ENCODE measurements at regions not wholly inside any gene's neighbourhood (a gene's known extent, or its start where the extent isn't known, plus 50 kb on each side); places are given as distances from the start of the nearest gene placed in this dataset.

DNA sequence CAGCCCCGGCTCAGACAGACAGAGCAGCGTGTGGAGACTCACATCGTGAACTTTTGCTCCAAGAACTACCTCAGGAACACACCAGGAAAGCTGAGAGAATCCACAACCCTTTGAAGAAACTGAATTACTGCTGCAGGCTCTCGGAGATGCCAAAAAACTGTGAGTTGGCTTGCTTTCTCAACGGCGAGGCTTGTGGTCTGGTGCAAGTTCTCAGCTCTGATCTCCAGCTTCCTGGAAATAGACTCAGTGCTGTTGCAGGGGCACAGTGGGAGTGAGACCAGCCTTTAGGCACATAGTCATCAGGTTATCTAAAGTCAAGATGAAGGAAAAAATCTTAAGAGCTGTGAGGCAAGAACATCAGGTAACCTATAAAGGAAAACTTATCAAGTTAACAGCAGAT is 273.7 kb upstream of the LRATD1 start:
- no peaks in the 10 kb centered on the region for H3K27me3 ChIP-seq
- no peak overlapping the region for H3K27ac ChIP-seq
- no peaks in the 10 kb centered on the region for H3K36me3 ChIP-seq
- no peaks in the 10 kb centered on the region for H3K9me3 ChIP-seq
- 78% methylated on average over 6 of the region's 6 CpGs for WGBS
- no peak overlapping the region for H3K4me3 ChIP-seq
- DNase-seq (ENCODE audit: low spot score in 2 of 2) = no peak
- TF ChIP-seq, protein P1, sequence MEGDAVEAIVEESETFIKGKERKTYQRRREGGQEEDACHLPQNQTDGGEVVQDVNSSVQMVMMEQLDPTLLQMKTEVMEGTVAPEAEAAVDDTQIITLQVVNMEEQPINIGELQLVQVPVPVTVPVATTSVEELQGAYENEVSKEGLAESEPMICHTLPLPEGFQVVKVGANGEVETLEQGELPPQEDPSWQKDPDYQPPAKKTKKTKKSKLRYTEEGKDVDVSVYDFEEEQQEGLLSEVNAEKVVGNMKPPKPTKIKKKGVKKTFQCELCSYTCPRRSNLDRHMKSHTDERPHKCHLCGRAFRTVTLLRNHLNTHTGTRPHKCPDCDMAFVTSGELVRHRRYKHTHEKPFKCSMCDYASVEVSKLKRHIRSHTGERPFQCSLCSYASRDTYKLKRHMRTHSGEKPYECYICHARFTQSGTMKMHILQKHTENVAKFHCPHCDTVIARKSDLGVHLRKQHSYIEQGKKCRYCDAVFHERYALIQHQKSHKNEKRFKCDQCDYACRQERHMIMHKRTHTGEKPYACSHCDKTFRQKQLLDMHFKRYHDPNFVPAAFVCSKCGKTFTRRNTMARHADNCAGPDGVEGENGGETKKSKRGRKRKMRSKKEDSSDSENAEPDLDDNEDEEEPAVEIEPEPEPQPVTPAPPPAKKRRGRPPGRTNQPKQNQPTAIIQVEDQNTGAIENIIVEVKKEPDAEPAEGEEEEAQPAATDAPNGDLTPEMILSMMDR (IDR thresholded peaks at IDR 0.05) = no peak
- TF ChIP-seq POLR2AphosphoS5 (IDR thresholded peaks at IDR 0.05) (no peak), EP300 (IDR thresholded peaks at IDR 0.05) (no peak), POLR2A (IDR thresholded peaks at IDR 0.05) (no peak)
- no peaks in the 10 kb centered on the region for H3K4me1 ChIP-seq

DNA sequence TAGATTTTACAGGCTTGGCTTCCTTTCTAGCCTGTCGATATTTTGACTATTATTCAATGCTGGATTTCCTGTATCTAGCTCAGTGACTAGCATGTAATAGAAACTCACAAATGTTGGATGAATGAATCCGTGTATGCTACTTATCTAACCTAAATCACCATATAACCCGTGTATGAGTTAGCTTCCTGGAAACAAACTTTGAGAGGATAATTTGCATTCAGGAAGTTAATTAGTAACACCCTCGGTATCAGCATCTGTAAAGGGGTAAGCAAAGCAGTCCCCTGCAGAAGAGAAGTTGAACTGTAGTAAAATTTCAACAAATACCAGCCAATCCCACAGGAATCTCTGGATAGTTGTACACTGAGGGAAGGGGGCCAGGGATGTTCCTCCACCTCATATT is 269.4 kb upstream of the LRATD1 start:
- no peaks in the 10 kb centered on the region for H3K9me3 ChIP-seq
- WGBS = 67% methylated on average over 4 of the region's 4 CpGs
- H3K4me1 ChIP-seq = no peaks in the 10 kb centered on the region
- no peak for DNase-seq (ENCODE audit: low spot score in 2 of 2)
- H3K4me3 ChIP-seq = no peak overlapping the region
- H3K27ac ChIP-seq = no peak overlapping the region
- H3K36me3 ChIP-seq = no peaks in the 10 kb centered on the region
- no peak for TF ChIP-seq EP300 (IDR thresholded peaks at IDR 0.05)
- no peak for TF ChIP-seq POLR2A (IDR thresholded peaks at IDR 0.05)
- TF ChIP-seq, protein P1 (IDR thresholded peaks at IDR 0.05) = no peak
- no peak for TF ChIP-seq POLR2AphosphoS5 (IDR thresholded peaks at IDR 0.05)
- no peaks in the 10 kb centered on the region for H3K27me3 ChIP-seq

DNA sequence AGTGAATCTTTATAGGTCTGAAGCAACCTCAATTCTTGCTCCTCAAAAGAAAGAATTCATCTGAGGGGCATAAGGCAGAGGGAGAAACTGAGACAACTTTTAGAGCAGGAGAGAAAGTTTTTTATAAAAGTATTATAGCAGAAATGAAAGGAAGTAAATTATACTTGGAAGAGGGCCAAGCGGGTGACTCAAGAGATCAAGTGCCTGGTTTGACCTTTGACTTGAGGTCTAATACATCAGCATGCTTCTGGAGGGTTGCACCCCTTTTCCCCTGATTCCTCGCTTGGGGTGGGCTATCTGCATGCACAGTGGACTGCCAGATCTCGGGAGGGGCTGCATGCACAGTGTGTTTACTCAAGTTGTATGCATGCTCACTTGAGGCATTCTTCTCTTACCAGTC is 268.5 kb upstream of the LRATD1 start:
- TF ChIP-seq, protein P1 (IDR thresholded peaks at IDR 0.05) = no peak
- Histone ChIP-seq H3K9me3 (no peaks in the 10 kb centered on the region), H3K4me1 (no peaks in the 10 kb centered on the region), H3K27me3 (no peaks in the 10 kb centered on the region), H3K4me3 (no peak overlapping the region), H3K36me3 (no peaks in the 10 kb centered on the region), H3K27ac (no peak overlapping the region)
- 75% methylated on average over 3 of the region's 3 CpGs for WGBS
- no peak for DNase-seq (ENCODE audit: low spot score in 2 of 2)

DNA sequence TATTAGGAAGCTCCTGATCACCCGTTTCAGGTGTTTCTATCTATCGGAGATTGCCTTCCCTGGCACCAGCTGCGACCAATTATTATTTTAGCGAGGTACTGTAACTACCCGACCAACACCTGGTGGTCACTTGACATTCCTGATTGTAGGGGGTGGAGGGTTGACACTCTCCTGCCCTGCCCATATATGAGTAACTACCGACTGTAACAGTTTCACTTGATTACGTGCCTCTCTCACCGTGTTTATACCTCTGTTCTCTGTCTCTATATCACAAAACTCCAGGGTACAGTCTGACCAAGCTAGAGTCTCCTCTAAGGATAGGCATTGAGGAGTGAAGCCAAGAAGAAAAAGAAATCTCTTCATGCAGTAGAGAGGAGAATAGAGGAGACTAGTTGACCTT is 268.0 kb upstream of the LRATD1 start:
- WGBS = 91% methylated on average over 8 of the region's 8 CpGs
- H3K4me3 ChIP-seq = no peak overlapping the region
- no peaks in the 10 kb centered on the region for H3K4me1 ChIP-seq
- no peaks in the 10 kb centered on the region for H3K27me3 ChIP-seq
- no peak overlapping the region for H3K27ac ChIP-seq
- TF ChIP-seq EP300 (IDR thresholded peaks at IDR 0.05) = no peak
- TF ChIP-seq, protein P1 (IDR thresholded peaks at IDR 0.05) = no peak
- no peak for TF ChIP-seq POLR2A (IDR thresholded peaks at IDR 0.05)
- TF ChIP-seq POLR2AphosphoS5 (IDR thresholded peaks at IDR 0.05) = no peak
- no peak for DNase-seq (ENCODE audit: low spot score in 2 of 2)
- no peaks in the 10 kb centered on the region for H3K9me3 ChIP-seq
- no peaks in the 10 kb centered on the region for H3K36me3 ChIP-seq

DNA sequence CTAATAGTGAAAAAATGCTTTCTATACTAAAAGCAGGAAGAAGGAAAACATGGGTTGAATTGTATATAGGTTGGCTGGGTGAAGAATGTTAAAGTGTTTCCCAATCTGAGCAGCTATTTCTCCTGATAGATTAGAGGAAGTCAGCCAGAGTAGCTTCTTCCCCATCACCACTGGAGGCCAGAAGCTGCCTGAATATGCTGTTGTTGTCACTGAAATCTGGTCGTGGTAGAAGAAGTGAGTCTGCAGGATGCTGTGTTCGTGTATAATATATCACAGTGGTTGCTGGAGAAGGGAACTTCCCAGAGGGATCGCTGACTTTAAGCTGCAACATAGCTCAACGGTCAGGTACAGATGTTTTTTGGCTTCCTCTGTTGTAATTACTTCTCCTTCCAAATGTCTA is 247.5 kb upstream of the LRATD1 start:
- WGBS = 8% methylated on average over 4 of the region's 4 CpGs
- no peak for DNase-seq (ENCODE audit: low spot score in 2 of 2)
- no peak for TF ChIP-seq POLR2A (IDR thresholded peaks at IDR 0.05)
- TF ChIP-seq EP300 (IDR thresholded peaks at IDR 0.05) = no peak
- TF ChIP-seq, protein P1 (IDR thresholded peaks at IDR 0.05) = no peak
- no peak for TF ChIP-seq POLR2AphosphoS5 (IDR thresholded peaks at IDR 0.05)
- Histone ChIP-seq H3K36me3 (no peaks in the 10 kb centered on the region), H3K27me3 (no peaks in the 10 kb centered on the region), H3K4me3 (no peak overlapping the region), H3K27ac (no peak overlapping the region), H3K9me3 (no peaks in the 10 kb centered on the region), H3K4me1 (no peaks in the 10 kb centered on the region)

All from suprapubic skin (tissue), 4 donors.